ENCODE measurements at regions not wholly inside any gene's neighbourhood (a gene's known extent, or its start where the extent isn't known, plus 50 kb on each side); places are given as distances from the start of the nearest gene placed in this dataset.

- Histone ChIP-seq H3K9me3 (ENCODE audit: low read length) (no peaks in the 10 kb centered on the region), H4K20me1 (ENCODE audit: insufficient read depth, low read length) (no peaks in the 10 kb centered on the region), H3F3A (ENCODE audit: insufficient read depth, low read length) (no peaks in the 10 kb centered on the region), H3K27me3 (ENCODE audit: insufficient read depth, low read length) (0 out of 2 replicates have a peak, but pooled peaks cover 4% of the 10 kb centered on the region), H3K9me2 (ENCODE audit: low read depth, low read length) (no peaks in the 10 kb centered on the region), H3K36me3 (ENCODE audit: insufficient read depth, low read length) (no peaks in the 10 kb centered on the region), H3K9ac (ENCODE audit: low read length) (no peak overlapping the region), H3K27ac (ENCODE audit: low read depth, low read length, poor library complexity, severe bottlenecking) (no peak overlapping the region), H3K4me3 (ENCODE audit: low read depth, low read length, poor library complexity, severe bottlenecking) (no peak overlapping the region), H3K4me2 (ENCODE audit: low read length) (no peak overlapping the region), H2AFZ (ENCODE audit: low read length) (no peak overlapping the region), H3K79me2 (ENCODE audit: insufficient read depth, low read length) (no peaks in the 10 kb centered on the region), H3K4me1 (ENCODE audit: insufficient read depth, low read length, severe bottlenecking) (no peaks in the 10 kb centered on the region)
- TF ChIP-seq, protein P1, sequence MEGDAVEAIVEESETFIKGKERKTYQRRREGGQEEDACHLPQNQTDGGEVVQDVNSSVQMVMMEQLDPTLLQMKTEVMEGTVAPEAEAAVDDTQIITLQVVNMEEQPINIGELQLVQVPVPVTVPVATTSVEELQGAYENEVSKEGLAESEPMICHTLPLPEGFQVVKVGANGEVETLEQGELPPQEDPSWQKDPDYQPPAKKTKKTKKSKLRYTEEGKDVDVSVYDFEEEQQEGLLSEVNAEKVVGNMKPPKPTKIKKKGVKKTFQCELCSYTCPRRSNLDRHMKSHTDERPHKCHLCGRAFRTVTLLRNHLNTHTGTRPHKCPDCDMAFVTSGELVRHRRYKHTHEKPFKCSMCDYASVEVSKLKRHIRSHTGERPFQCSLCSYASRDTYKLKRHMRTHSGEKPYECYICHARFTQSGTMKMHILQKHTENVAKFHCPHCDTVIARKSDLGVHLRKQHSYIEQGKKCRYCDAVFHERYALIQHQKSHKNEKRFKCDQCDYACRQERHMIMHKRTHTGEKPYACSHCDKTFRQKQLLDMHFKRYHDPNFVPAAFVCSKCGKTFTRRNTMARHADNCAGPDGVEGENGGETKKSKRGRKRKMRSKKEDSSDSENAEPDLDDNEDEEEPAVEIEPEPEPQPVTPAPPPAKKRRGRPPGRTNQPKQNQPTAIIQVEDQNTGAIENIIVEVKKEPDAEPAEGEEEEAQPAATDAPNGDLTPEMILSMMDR (IDR thresholded peaks at IDR 0.05; ENCODE audit: low read length): no peak
- no peak for TF ChIP-seq EZH2 (IDR thresholded peaks at IDR 0.05; ENCODE audit: borderline replicate concordance, low read length)
Measured at GRCh38 chr15:61687124-61687523, 373.1 kb downstream of the VPS13C start.

GRCh38 chr15:61685971-61686370, 374.3 kb downstream of the VPS13C start:
- Histone ChIP-seq H3K9me2 (ENCODE audit: low read depth, low read length) (no peaks in the 10 kb centered on the region), H3K9ac (ENCODE audit: low read length) (no peak overlapping the region), H3K79me2 (ENCODE audit: insufficient read depth, low read length) (no peaks in the 10 kb centered on the region), H3F3A (ENCODE audit: insufficient read depth, low read length) (no peaks in the 10 kb centered on the region), H3K4me3 (ENCODE audit: low read depth, low read length, poor library complexity, severe bottlenecking) (no peak overlapping the region), H2AFZ (ENCODE audit: low read length) (no peak overlapping the region), H3K9me3 (ENCODE audit: low read length) (no peaks in the 10 kb centered on the region), H3K36me3 (ENCODE audit: insufficient read depth, low read length) (no peaks in the 10 kb centered on the region), H3K27ac (ENCODE audit: low read depth, low read length, poor library complexity, severe bottlenecking) (no peak overlapping the region), H3K4me1 (ENCODE audit: insufficient read depth, low read length, severe bottlenecking) (no peaks in the 10 kb centered on the region), H3K27me3 (ENCODE audit: insufficient read depth, low read length) (0 out of 2 replicates have a peak, but pooled peaks cover 4% of the 10 kb centered on the region), H3K4me2 (ENCODE audit: low read length) (no peak overlapping the region), H4K20me1 (ENCODE audit: insufficient read depth, low read length) (no peaks in the 10 kb centered on the region)
- TF ChIP-seq, protein P1 (IDR thresholded peaks at IDR 0.05; ENCODE audit: low read length): no peak
- TF ChIP-seq EZH2 (IDR thresholded peaks at IDR 0.05; ENCODE audit: borderline replicate concordance, low read length): no peak

- Histone ChIP-seq H3K4me3 (ENCODE audit: low read depth, low read length, poor library complexity, severe bottlenecking) (no peak overlapping the region), H3K9ac (ENCODE audit: low read length) (no peak overlapping the region), H3K9me3 (ENCODE audit: low read length) (no peaks in the 10 kb centered on the region), H3K4me1 (ENCODE audit: insufficient read depth, low read length, severe bottlenecking) (no peaks in the 10 kb centered on the region), H3K4me2 (ENCODE audit: low read length) (no peak overlapping the region), H3F3A (ENCODE audit: insufficient read depth, low read length) (no peaks in the 10 kb centered on the region), H3K9me2 (ENCODE audit: low read depth, low read length) (no peaks in the 10 kb centered on the region), H3K79me2 (ENCODE audit: insufficient read depth, low read length) (no peaks in the 10 kb centered on the region), H2AFZ (ENCODE audit: low read length) (no peak overlapping the region), H4K20me1 (ENCODE audit: insufficient read depth, low read length) (no peaks in the 10 kb centered on the region), H3K27me3 (ENCODE audit: insufficient read depth, low read length) (0 out of 2 replicates have a peak, but pooled peaks cover 4% of the 10 kb centered on the region), H3K27ac (ENCODE audit: low read depth, low read length, poor library complexity, severe bottlenecking) (no peak overlapping the region), H3K36me3 (ENCODE audit: insufficient read depth, low read length) (no peaks in the 10 kb centered on the region)
- TF ChIP-seq, protein P1 (IDR thresholded peaks at IDR 0.05; ENCODE audit: low read length): no peak
- TF ChIP-seq EZH2 (IDR thresholded peaks at IDR 0.05; ENCODE audit: borderline replicate concordance, low read length): no peak
Measured at GRCh38 chr15:61685534-61685933, 374.7 kb downstream of the VPS13C start.
